Gastrocnemius medialis (tissue), 4 donors: ENCODE measurements at regions not wholly inside any gene's neighbourhood (a gene's known extent, or its start where the extent isn't known, plus 50 kb on each side); places are given as distances from the start of the nearest gene placed in this dataset.

Experiments
- POLR2A ChIP-seq, 2 donors: fragments of 450-650 bp; IDR thresholded peaks; one replicate each; pipeline ENCODE4 v1.6.1; 2017; ENCODE audit warnings: antibody characterized with exemption in 2 of 2, mild to moderate bottlenecking in 2 of 2, moderate library complexity in 2 of 2
- TF ChIP-seq, protein P1 (sequence below), 5 experiments: fragments of 450-650 bp in 3 of 5; fragments of 200-600 bp in 2 of 5; sonication (generic) in 2 of 5; IDR thresholded peaks in 4 of 5; conservative IDR thresholded peaks in 1 of 5; 1 replicate in 4 of 5; 2 replicates in 1 of 5; pipeline ENCODE4 v1.5.1; 2016 to 2019; ENCODE audit warnings: antibody characterized with exemption in 5 of 5, mild to moderate bottlenecking in 3 of 5, moderate library complexity in 3 of 5

DNA sequence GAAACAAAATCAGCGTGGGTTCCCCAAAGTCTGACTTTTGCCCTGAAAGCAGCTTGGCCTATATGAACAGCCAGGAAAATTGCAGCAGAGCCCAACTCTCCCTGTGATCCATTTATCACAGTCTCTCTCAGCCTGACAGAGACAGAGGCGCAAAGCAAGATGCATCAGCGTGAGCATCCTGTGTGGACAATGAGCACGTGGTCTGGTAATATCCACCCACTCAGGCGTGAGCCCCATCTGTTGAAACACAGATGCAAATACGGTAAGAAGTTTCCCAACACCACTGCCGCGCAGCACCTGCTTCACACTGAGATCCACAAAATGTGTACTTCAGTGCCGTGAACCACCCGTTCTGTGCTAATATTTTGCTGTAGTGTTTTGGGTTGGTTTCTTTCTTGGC is 114.6 kb downstream of the MRPL36 start:
- TF ChIP-seq, protein P1, sequence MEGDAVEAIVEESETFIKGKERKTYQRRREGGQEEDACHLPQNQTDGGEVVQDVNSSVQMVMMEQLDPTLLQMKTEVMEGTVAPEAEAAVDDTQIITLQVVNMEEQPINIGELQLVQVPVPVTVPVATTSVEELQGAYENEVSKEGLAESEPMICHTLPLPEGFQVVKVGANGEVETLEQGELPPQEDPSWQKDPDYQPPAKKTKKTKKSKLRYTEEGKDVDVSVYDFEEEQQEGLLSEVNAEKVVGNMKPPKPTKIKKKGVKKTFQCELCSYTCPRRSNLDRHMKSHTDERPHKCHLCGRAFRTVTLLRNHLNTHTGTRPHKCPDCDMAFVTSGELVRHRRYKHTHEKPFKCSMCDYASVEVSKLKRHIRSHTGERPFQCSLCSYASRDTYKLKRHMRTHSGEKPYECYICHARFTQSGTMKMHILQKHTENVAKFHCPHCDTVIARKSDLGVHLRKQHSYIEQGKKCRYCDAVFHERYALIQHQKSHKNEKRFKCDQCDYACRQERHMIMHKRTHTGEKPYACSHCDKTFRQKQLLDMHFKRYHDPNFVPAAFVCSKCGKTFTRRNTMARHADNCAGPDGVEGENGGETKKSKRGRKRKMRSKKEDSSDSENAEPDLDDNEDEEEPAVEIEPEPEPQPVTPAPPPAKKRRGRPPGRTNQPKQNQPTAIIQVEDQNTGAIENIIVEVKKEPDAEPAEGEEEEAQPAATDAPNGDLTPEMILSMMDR (IDR thresholded peaks at IDR 0.05 in 4 of 5, conservative IDR thresholded peaks at IDR 0.05 in 1 of 5) = no peak
- TF ChIP-seq POLR2A (IDR thresholded peaks at IDR 0.05) = no peak
